NCI-H748 treated with DMSO at 0.1 percent for 48 hours (cell line): ENCODE measurements at regions not wholly inside any gene's neighbourhood (a gene's known extent, or its start where the extent isn't known, plus 50 kb on each side); places are given as distances from the start of the nearest gene placed in this dataset.
"Not testable (repeated sequence)": the region's sequence is repeated elsewhere in the genome, so short reads cannot be mapped to it uniquely, and the experiment has no call there.

Source experiments
- DNase-seq: peaks from one replicate; lab custom pipeline; 2025; lab: John Stamatoyannopoulos, UW

DNA sequence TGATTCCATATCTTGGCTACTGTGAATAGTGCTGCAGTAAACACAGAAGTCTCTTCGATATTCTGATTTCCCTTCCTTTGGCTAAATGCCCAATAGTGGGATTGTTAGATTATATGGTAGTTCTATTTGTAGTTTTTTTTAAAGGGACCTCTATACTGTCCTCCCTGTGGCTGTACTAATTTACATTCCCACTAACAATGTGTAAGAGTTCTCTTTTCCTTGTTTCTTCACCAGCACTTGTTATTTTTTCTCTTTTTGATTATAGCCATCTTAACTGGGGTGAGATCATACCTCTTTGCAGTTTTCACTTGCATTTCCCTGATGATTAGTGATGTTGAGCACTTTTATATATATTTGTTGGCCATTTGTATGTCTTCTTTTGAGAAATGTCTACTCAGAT, 102.0 kb downstream of the CARTPT start:
- no peak for DNase-seq

DNA sequence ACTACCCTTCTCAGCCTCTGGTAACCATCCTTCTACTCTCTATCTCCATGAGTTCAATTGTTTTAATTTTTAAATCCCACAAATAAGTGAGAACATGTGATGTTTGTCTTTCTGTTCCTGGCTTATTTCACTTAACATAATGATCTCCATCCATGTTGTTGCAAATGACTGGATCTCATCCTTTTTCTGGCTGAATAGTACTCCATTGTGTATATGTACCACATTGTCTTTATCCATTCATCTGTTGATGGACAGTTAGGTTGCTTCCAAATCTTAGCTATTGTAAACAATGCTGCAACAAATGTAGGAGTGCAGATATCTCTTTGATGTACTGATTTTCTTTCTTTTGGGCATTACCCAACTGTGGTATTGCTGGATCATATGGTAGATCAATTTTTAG, 103.0 kb downstream of the CARTPT start:
- not testable (repeated sequence) for DNase-seq

GRCh38 chr5:71825992-71826391, 106.9 kb downstream of the CARTPT start:
- no peak for DNase-seq

GRCh38 chr5:71828291-71829040, 109.4 kb downstream of the CARTPT start:
- DNase-seq, result no peak

- DNase-seq, result no peak
Measured at GRCh38 chr5:71829206-71829605, 110.1 kb downstream of the CARTPT start.

- DNase-seq, result no peak
Measured at GRCh38 chr5:71830681-71831539, 111.8 kb downstream of the CARTPT start.

DNA sequence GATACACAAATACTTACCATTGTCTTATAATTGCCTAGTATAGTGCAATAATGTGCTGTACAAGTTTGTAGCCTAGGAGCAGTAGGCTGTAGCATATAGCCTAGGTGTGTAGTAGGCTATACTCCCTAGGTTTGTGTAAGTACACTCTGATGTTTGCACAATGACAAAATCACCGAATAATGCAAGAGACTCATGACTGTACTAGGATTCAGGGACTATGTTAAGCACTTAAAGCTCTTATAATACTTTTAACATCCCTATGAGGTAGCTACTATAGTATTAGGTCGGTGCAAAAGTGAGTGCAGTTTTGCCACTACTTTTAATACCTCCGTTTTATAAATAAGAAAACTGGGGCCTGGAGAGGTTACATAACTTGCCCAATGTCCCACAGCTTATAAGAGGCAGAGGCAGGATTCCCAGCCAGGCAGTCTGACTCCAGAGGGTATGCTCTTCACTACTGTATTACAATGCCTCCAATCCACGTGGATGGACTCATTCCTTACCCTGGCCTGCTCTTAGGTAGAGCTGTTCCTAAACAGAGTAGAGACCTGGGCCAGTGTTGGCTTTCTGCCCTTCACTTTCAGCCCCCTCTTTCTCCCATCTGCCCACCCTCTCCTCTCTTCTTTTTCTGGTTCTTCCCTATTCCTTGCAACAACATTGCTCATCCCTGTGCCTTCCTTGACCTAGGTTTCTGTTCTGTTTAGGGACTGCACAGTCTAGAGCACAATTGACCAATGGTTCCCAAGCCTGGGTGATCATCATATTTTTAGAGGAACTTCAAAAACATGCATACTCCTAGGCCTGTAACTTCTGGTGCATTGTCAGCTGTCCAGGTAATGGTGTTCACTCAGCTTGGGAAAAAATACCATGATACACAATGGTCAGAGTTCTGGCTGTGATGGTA, 114.0 kb downstream of the CARTPT start:
- DNase-seq, result no peak

- no peak for DNase-seq
Measured at GRCh38 chr5:71834601-71835000, 115.5 kb downstream of the CARTPT start.

GRCh38 chr5:71836084-71836483, 117.0 kb downstream of the CARTPT start:
- no peak for DNase-seq

DNA sequence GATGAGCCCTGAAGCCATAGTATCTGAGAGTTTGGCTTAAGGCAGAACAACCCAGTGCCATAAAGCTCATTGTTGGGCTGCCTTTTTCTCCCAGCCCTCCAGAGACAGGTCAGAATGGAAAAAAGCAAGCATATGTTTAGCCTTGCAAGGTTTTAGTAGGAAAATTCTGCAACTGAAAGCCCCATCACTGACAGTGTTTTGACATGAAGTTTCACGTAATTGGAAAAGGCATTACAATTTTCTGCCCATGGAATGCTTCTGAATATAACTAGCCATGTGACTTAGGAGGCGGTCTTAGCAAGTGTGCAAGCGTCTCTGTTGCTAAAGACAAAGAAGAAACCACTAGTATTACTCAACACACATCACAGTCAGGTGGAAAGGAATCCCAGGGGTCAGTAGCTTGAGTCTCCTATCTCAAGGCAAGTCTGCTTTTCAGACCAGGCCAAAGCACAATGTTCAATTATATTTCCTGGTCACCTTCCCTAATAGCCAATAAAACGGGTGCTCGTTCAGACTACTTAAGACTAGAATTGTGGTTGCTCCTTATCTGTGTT, 117.6 kb downstream of the CARTPT start:
- no peak for DNase-seq

- no peak for DNase-seq
Measured at GRCh38 chr5:71838286-71838685, 119.2 kb downstream of the CARTPT start.

DNA sequence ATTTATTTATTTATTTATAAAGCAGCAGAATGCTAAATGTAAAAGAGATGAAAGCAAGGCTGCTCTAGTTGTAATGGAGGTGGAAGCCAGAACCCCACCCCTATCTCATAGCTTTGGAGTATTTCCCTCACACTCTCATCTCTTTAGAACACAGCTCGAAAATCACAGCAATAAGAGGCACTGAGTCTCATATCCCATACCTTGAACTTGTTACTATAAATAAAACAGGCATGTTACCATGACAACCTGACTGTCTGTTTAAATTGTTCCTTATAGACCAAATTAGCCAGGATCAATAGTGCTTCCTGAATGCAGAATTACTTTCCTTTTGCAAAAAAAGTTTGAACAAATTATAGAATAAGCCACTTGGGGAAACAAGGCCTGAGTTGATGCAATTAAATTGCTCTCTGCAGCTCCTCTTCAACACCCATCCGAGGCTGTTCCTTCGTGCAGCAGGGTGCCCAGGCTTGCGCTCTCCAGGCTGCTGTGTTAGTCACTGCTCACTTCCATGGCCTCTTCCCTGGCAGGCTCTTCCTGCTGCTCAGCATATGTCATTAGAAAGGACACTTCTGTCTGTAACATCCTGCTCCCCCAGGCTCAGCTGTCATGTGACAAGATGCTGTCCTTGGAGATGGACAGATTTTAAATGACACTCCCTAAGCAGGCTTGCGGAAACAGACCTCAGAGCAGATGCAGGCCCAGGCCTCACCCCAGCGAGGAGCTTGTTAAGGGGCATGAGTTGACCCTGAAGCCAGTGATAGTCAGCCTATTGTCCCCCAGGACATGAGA, 120.2 kb downstream of the CARTPT start:
- DNase-seq, result no peak

DNA sequence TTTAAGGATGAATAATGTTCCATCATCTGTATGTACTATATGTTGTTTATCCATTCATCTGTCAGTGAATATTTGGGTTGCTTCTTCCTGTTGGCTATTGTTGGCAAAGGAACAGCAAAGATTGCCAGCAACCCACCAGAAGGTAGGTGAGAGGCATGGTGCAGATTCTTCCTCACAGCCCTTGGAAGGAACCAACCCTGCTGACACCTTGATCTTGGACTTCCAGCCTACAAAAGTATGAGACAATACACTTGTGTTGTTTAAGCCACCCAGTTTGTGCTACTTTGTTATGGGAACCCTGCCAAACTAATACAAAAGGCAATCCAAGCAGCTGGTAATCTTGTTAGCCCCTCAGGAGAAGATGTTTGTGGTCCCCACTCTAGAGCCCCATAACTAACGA, 122.0 kb downstream of the CARTPT start:
- no peak for DNase-seq

- DNase-seq, result no peak
Measured at GRCh38 chr5:71843111-71843510, 124.0 kb downstream of the CARTPT start.

- DNase-seq, result no peak
Measured at GRCh38 chr5:71844862-71845261, 125.8 kb downstream of the CARTPT start.

GRCh38 chr5:71859515-71859914, 140.4 kb downstream of the CARTPT start:
- no peak for DNase-seq

GRCh38 chr5:71860048-71860447, 141.0 kb downstream of the CARTPT start:
- no peak for DNase-seq

- DNase-seq, result no peak
Measured at GRCh38 chr5:71861682-71862081, 142.6 kb downstream of the CARTPT start.

DNA sequence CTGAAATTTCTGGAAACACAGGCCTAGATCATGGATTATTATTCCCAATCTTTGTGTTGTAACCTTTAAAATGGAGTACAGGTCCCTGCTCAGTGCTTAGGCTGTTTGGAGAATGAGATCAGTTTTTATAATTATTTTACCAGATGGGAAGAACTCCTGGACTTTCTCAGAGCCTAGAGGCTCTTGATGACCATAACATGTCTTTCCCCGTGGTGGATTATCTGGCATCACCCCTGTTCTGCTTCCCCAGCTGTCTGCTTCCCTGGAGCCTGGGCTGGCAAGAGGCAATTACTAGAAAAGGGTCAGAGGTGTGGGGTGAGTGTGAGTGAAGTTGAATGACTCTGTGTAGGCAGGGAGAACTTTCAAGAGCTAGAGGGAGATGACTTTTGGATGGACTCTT, 143.0 kb downstream of the CARTPT start:
- no peak for DNase-seq

- DNase-seq, result no peak
Measured at GRCh38 chr5:71862507-71863060, 143.5 kb downstream of the CARTPT start.
